Neural progenitor cell (in vitro differentiated cells): ENCODE measurements at regions not wholly inside any gene's neighbourhood (a gene's known extent, or its start where the extent isn't known, plus 50 kb on each side); places are given as distances from the start of the nearest gene placed in this dataset.

Experiments used
- DNase-seq: peaks from one replicate; pipeline ENCODE4 v3.0.0-alpha.2; 2016; ENCODE audit warnings: low spot score
- H2AFZ ChIP-seq: fragments of 200-600 bp; sonication (generic); replicated peaks from 2 replicates; pipeline ENCODE4 v1.6.1; 2016; ENCODE audit warnings: antibody characterized with exemption
- H3F3A ChIP-seq: fragments of 200-600 bp; sonication (generic); 2 replicates; pipeline ENCODE4 v1.6.1; 2016; ENCODE audit warnings: antibody characterized with exemption, low read depth
- H3K27ac ChIP-seq: fragments of 200-600 bp; sonication (generic); 2 replicates; pipeline ENCODE4 v1.5.1; 2016; ENCODE audit warnings: mild to moderate bottlenecking
- H3K27me3 ChIP-seq: fragments of 200-600 bp; sonication (generic); 2 replicates; pipeline ENCODE4 v1.6.1; 2016; ENCODE audit warnings: mild to moderate bottlenecking, moderate library complexity
- H3K36me3 ChIP-seq: fragments of 200-600 bp; sonication (generic); 2 replicates; pipeline ENCODE4 v1.5.1; 2016
- H3K4me1 ChIP-seq: fragments of 200-600 bp; sonication (generic); 2 replicates; pipeline ENCODE4 v1.6.1; 2016; ENCODE audit warnings: mixed run types
- H3K4me2 ChIP-seq: fragments of 200-600 bp; sonication (generic); 2 replicates; pipeline ENCODE4 v1.6.1; 2016
- H3K4me3 ChIP-seq: fragments of 200-600 bp; sonication (generic); 2 replicates; pipeline ENCODE4 v1.5.1; 2016
- H3K79me2 ChIP-seq: fragments of 200-600 bp; sonication (generic); 2 replicates; pipeline ENCODE4 v1.6.1; 2016; ENCODE audit warnings: low read depth
- H3K9ac ChIP-seq: fragments of 200-600 bp; sonication (generic); 2 replicates; pipeline ENCODE4 v1.6.1; 2016
- H3K9me3 ChIP-seq: fragments of 200-600 bp; sonication (generic); 2 replicates; pipeline ENCODE4 v1.5.1; 2016; ENCODE audit warnings: low read depth
- H4K20me1 ChIP-seq: fragments of 200-600 bp; sonication (generic); 2 replicates; pipeline ENCODE4 v1.6.1; 2016; ENCODE audit warnings: low read depth
- H3K27ac Mint-ChIP-seq: 3 replicates; pipeline ENCODE4 v1.8.0; 2021; ENCODE audit warnings: mixed read lengths
- H3K27me3 Mint-ChIP-seq: 2 replicates; pipeline ENCODE4 v1.8.0; 2022; ENCODE audit warnings: low read depth, mild to moderate bottlenecking, inconsistent platforms, moderate library complexity, mixed read lengths; ENCODE audit not compliant: insufficient read depth
- H3K36me3 Mint-ChIP-seq: 3 replicates; pipeline ENCODE4 v1.8.0; 2021; ENCODE audit warnings: mixed read lengths
- H3K4me1 Mint-ChIP-seq: 3 replicates; pipeline ENCODE4 v1.8.0; 2021; ENCODE audit warnings: mixed read lengths
- H3K4me3 Mint-ChIP-seq: 3 replicates; pipeline ENCODE4 v1.8.0; 2021; ENCODE audit warnings: mild to moderate bottlenecking, moderate library complexity, mixed read lengths
- H3K9me3 Mint-ChIP-seq: 3 replicates; pipeline ENCODE4 v1.8.0; 2020; ENCODE audit warnings: mixed read lengths
- EZH2 ChIP-seq: fragments of 200-600 bp; sonication (generic); IDR thresholded peaks from 2 replicates; pipeline ENCODE4 v1.6.1; 2017; ENCODE audit warnings: antibody characterized with exemption, mild to moderate bottlenecking, moderate library complexity
- EZH2phosphoT487 ChIP-seq: fragments of 200-600 bp; sonication (generic); IDR thresholded peaks from 2 replicates; pipeline ENCODE4 v1.6.1; 2017; ENCODE audit warnings: antibody characterized with exemption
- TF ChIP-seq, protein P1 (sequence below): fragments of 200-600 bp; sonication (generic); IDR thresholded peaks from 2 replicates; pipeline ENCODE4 v1.5.1; 2017; ENCODE audit warnings: antibody characterized with exemption, mild to moderate bottlenecking

DNA sequence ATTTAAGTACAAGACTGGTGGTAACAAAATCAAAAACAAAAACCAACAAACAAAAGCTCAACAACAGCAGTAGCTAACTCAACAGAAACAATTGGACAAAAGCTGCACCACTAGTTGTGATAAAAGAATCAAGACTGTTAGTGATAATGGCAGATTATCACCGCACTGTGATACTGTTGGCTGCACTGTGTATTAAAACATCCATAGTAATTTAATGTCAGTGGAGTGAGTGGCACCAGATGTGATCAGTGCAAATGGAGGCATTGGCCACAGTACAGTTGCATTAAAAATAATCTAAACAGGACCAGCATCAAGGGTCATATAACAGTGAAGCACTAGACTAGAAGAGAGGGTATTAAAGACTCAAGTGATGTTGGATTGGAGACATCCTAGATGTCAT is 1341.3 kb downstream of the MRPL39 start:
- no peak for DNase-seq
- H3K36me3 Mint-ChIP-seq = no peaks in the 10 kb centered on the region
- H3K27ac ChIP-seq = no peak overlapping the region
- no peak overlapping the region for H3K4me3 Mint-ChIP-seq
- no peaks in the 10 kb centered on the region for H3K27me3 Mint-ChIP-seq
- no peaks in the 10 kb centered on the region for H3K4me1 Mint-ChIP-seq
- no peak overlapping the region for H3K4me3 ChIP-seq
- no peak overlapping the region for H3K4me2 ChIP-seq
- H3K9me3 ChIP-seq = peaks cover 12% of the 10 kb centered on the region
- H4K20me1 ChIP-seq = no peaks in the 10 kb centered on the region
- no peaks in the 10 kb centered on the region for H3K79me2 ChIP-seq
- no peaks in the 10 kb centered on the region for H3K4me1 ChIP-seq
- no peaks in the 10 kb centered on the region for H3F3A ChIP-seq
- H3K27me3 ChIP-seq = no peaks in the 10 kb centered on the region
- peaks cover 4% of the 10 kb centered on the region for H3K9me3 Mint-ChIP-seq
- H2AFZ ChIP-seq = no peak overlapping the region
- no peaks in the 10 kb centered on the region for H3K36me3 ChIP-seq
- no peak overlapping the region for H3K9ac ChIP-seq
- H3K27ac Mint-ChIP-seq = no peak overlapping the region
- TF ChIP-seq EZH2phosphoT487 (no peak), EZH2 (no peak)
- TF ChIP-seq, protein P1, sequence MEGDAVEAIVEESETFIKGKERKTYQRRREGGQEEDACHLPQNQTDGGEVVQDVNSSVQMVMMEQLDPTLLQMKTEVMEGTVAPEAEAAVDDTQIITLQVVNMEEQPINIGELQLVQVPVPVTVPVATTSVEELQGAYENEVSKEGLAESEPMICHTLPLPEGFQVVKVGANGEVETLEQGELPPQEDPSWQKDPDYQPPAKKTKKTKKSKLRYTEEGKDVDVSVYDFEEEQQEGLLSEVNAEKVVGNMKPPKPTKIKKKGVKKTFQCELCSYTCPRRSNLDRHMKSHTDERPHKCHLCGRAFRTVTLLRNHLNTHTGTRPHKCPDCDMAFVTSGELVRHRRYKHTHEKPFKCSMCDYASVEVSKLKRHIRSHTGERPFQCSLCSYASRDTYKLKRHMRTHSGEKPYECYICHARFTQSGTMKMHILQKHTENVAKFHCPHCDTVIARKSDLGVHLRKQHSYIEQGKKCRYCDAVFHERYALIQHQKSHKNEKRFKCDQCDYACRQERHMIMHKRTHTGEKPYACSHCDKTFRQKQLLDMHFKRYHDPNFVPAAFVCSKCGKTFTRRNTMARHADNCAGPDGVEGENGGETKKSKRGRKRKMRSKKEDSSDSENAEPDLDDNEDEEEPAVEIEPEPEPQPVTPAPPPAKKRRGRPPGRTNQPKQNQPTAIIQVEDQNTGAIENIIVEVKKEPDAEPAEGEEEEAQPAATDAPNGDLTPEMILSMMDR = no peak

DNA sequence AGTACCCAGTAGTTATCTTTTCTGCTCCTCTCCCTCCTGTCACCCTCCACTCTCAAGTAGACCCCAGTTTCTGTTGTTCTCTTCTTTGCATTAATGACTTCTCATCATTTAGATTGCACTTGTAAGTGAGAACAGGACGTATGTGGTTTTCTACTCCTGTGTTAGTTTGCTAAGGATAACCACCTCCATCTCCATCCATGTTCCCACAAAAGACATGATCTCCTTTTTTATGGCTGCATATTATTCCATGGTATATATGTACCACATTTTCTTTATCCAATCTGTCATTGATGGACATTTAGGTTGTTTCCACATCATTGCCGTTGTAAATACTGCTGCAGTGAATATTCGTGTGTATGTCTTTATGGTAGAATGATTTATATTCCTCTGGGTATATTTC is 1346.5 kb downstream of the MRPL39 start:
- H2AFZ ChIP-seq = no peak overlapping the region
- no peak overlapping the region for H3K9ac ChIP-seq
- TF ChIP-seq EZH2phosphoT487 = no peak
- TF ChIP-seq, protein P1 = no peak
- no peak for TF ChIP-seq EZH2
- Mint-ChIP-seq H3K36me3 (no peaks in the 10 kb centered on the region), H3K9me3 (peaks cover 9% of the 10 kb centered on the region), H3K4me3 (no peak overlapping the region), H3K4me1 (no peaks in the 10 kb centered on the region), H3K27me3 (no peaks in the 10 kb centered on the region), H3K27ac (no peak overlapping the region)
- DNase-seq = no peak
- no peaks in the 10 kb centered on the region for H3K79me2 ChIP-seq
- H3F3A ChIP-seq = no peaks in the 10 kb centered on the region
- peaks cover 22% of the 10 kb centered on the region for H3K9me3 ChIP-seq
- H3K4me2 ChIP-seq = no peak overlapping the region
- no peaks in the 10 kb centered on the region for H3K4me1 ChIP-seq
- no peaks in the 10 kb centered on the region for H3K36me3 ChIP-seq
- no peaks in the 10 kb centered on the region for H4K20me1 ChIP-seq
- H3K27me3 ChIP-seq = no peaks in the 10 kb centered on the region
- no peak overlapping the region for H3K4me3 ChIP-seq
- no peak overlapping the region for H3K27ac ChIP-seq

DNA sequence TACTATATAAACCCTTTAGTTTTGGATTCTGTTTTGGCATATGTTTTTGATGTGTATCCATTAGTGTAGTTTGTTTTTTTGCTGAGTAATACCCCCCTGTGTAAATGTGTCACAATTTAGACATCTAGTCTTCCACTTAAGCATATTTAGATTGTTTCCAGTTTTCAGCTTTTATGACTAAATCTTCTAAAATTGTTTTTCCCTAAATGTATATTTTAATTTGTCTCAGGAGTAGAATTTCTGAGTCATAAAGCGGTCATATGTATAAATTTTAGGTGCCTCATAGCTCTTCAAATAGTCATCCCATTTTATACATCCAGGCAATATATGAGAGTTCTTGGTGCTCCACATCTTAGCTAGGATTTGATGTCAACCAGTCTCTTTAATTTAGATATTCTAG is 1348.0 kb downstream of the MRPL39 start:
- no peaks in the 10 kb centered on the region for H3K4me1 Mint-ChIP-seq
- no peaks in the 10 kb centered on the region for H3K36me3 Mint-ChIP-seq
- H3K27me3 ChIP-seq = no peaks in the 10 kb centered on the region
- H3K9me3 Mint-ChIP-seq = peaks cover 11% of the 10 kb centered on the region
- H3K36me3 ChIP-seq = no peaks in the 10 kb centered on the region
- peaks cover 18% of the 10 kb centered on the region for H3K9me3 ChIP-seq
- H3K4me1 ChIP-seq = no peaks in the 10 kb centered on the region
- H3K27ac ChIP-seq = no peak overlapping the region
- H3K4me3 ChIP-seq = no peak overlapping the region
- no peaks in the 10 kb centered on the region for H4K20me1 ChIP-seq
- H3F3A ChIP-seq = no peaks in the 10 kb centered on the region
- H3K27me3 Mint-ChIP-seq = no peaks in the 10 kb centered on the region
- no peak overlapping the region for H3K4me2 ChIP-seq
- H2AFZ ChIP-seq = no peak overlapping the region
- no peak overlapping the region for H3K27ac Mint-ChIP-seq
- no peak overlapping the region for H3K4me3 Mint-ChIP-seq
- no peak for TF ChIP-seq EZH2
- TF ChIP-seq EZH2phosphoT487 = no peak
- TF ChIP-seq, protein P1 = no peak
- no peak for DNase-seq
- no peak overlapping the region for H3K9ac ChIP-seq
- H3K79me2 ChIP-seq = no peaks in the 10 kb centered on the region

DNA sequence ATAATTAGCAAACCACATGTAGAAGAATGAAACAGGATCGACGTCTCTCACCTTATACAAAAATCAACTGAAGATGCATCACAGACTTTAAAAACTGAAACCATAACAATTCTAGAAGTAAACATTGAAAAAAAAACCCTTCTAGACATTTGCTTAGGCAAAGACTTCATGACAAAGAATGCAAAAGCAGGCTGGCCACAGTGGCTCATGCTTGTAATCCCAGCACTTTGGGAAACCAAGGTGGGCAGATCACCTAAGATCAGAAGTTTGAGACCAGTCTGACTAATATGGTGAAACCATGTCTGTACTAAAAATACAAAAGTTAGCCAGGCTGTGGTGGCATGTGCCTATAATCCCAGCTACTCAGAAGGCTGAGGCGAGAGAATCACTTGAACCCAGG is 1351.7 kb downstream of the MRPL39 start:
- no peaks in the 10 kb centered on the region for H3K4me1 Mint-ChIP-seq
- no peaks in the 10 kb centered on the region for H4K20me1 ChIP-seq
- TF ChIP-seq EZH2phosphoT487 (no peak), EZH2 (no peak)
- TF ChIP-seq, protein P1 = no peak
- H3K36me3 ChIP-seq = no peaks in the 10 kb centered on the region
- no peaks in the 10 kb centered on the region for H3K79me2 ChIP-seq
- H3F3A ChIP-seq = no peaks in the 10 kb centered on the region
- DNase-seq = no peak
- H3K4me3 ChIP-seq = no peak overlapping the region
- no peak overlapping the region for H3K4me3 Mint-ChIP-seq
- peaks cover 10% of the 10 kb centered on the region for H3K9me3 Mint-ChIP-seq
- H2AFZ ChIP-seq = no peak overlapping the region
- H3K27ac Mint-ChIP-seq = no peak overlapping the region
- no peaks in the 10 kb centered on the region for H3K4me1 ChIP-seq
- H3K9ac ChIP-seq = no peak overlapping the region
- no peaks in the 10 kb centered on the region for H3K27me3 ChIP-seq
- H3K9me3 ChIP-seq = peaks cover 12% of the 10 kb centered on the region
- H3K4me2 ChIP-seq = no peak overlapping the region
- H3K27ac ChIP-seq = no peak overlapping the region
- no peaks in the 10 kb centered on the region for H3K36me3 Mint-ChIP-seq
- H3K27me3 Mint-ChIP-seq = no peaks in the 10 kb centered on the region
